ENCODE measurements at regions not wholly inside any gene's neighbourhood (a gene's known extent, or its start where the extent isn't known, plus 50 kb on each side); places are given as distances from the start of the nearest gene placed in this dataset.

DNA sequence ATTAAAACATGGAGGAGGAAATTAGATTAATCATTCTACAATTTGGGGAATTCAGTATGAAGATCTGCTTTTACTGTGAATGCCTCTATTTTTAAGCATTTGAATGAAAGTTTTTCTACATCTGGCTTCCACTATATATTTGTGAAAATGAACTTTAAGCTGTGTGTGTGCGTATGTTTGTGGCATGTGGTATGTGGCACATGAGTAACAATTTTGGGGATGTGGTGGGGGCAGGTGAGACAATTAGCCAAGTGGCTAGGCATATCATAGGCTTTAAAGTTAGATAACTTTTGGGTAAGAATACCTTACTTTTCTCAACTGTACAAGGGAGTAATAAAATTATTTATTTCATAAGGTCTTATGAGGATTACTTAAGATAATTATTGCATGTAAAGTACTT is 81.5 kb downstream of the ZNF22 start:
- Histone ChIP-seq H3K9me3 (ENCODE audit: low read depth) (no peaks in the 10 kb centered on the region), H3K4me1 (ENCODE audit: insufficient read depth) (no peaks in the 10 kb centered on the region), H3K9me2 (replicated peaks; ENCODE audit: insufficient read depth) (no peaks in the 10 kb centered on the region), H3K4me3 (no peak overlapping the region), H3K36me3 (replicated peaks; ENCODE audit: insufficient read depth, low read depth) (no peaks in the 10 kb centered on the region), H4K20me1 (ENCODE audit: insufficient read depth, poor library complexity, severe bottlenecking) (no peaks in the 10 kb centered on the region), H3K27ac (no peak overlapping the region), H2AFZ (no peak overlapping the region), H3K79me2 (no peaks in the 10 kb centered on the region), H3K27me3 (no peaks in the 10 kb centered on the region), H3K4me2 (no peak overlapping the region)
- TF ChIP-seq, protein P1, sequence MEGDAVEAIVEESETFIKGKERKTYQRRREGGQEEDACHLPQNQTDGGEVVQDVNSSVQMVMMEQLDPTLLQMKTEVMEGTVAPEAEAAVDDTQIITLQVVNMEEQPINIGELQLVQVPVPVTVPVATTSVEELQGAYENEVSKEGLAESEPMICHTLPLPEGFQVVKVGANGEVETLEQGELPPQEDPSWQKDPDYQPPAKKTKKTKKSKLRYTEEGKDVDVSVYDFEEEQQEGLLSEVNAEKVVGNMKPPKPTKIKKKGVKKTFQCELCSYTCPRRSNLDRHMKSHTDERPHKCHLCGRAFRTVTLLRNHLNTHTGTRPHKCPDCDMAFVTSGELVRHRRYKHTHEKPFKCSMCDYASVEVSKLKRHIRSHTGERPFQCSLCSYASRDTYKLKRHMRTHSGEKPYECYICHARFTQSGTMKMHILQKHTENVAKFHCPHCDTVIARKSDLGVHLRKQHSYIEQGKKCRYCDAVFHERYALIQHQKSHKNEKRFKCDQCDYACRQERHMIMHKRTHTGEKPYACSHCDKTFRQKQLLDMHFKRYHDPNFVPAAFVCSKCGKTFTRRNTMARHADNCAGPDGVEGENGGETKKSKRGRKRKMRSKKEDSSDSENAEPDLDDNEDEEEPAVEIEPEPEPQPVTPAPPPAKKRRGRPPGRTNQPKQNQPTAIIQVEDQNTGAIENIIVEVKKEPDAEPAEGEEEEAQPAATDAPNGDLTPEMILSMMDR (IDR thresholded peaks at IDR 0.05; ENCODE audit: poor library complexity) = no peak
- no peak for TF ChIP-seq EZH2phosphoT487 (IDR thresholded peaks at IDR 0.05; ENCODE audit: low read depth, severe bottlenecking, unreplicated experiment)
- TF ChIP-seq EZH2 (IDR thresholded peaks at IDR 0.05; ENCODE audit: borderline replicate concordance) = no peak
- 84% methylated on average over 1 of the region's 1 CpG for WGBS (ENCODE audit: low lambda C conversion rate, missing lambda C conversion rate)
- no peak for DNase-seq (ENCODE audit: low spot score)

DNA sequence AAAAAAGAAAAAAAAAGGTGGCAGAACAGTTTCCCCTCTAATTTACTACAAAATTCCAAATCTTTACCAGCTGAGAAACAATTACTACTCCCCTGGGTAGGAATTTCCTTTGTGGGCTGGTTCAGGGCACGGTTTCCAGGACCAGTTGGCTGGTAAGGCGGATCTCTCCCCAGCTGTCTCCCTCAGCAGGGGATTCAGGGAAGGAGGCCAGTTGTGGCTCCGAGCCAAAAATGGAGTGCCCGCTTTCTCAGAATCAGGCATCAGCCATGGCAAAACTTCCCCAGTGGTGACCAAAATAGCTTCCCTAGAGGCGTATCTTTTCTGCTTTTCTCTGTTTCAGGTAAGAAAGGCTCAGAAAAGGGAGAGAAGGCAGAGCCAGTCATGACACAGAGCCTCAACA is 91.2 kb downstream of the ZNF22 start:
- Histone ChIP-seq H4K20me1 (ENCODE audit: insufficient read depth, poor library complexity, severe bottlenecking) (no peaks in the 10 kb centered on the region), H2AFZ (no peak overlapping the region), H3K9me3 (ENCODE audit: low read depth) (no peaks in the 10 kb centered on the region), H3K79me2 (no peaks in the 10 kb centered on the region), H3K27ac (no peak overlapping the region), H3K4me1 (ENCODE audit: insufficient read depth) (no peaks in the 10 kb centered on the region), H3K27me3 (no peaks in the 10 kb centered on the region), H3K4me3 (no peak overlapping the region), H3K4me2 (no peak overlapping the region), H3K36me3 (replicated peaks; ENCODE audit: insufficient read depth, low read depth) (no peaks in the 10 kb centered on the region), H3K9me2 (replicated peaks; ENCODE audit: insufficient read depth) (no peaks in the 10 kb centered on the region)
- DNase-seq (ENCODE audit: low spot score) = no peak
- WGBS (ENCODE audit: low lambda C conversion rate, missing lambda C conversion rate) = 82% methylated on average over 5 of the region's 5 CpGs
- TF ChIP-seq EZH2phosphoT487 (IDR thresholded peaks at IDR 0.05; ENCODE audit: low read depth, severe bottlenecking, unreplicated experiment) (no peak), EZH2 (IDR thresholded peaks at IDR 0.05; ENCODE audit: borderline replicate concordance) (no peak)
- TF ChIP-seq, protein P1 (IDR thresholded peaks at IDR 0.05; ENCODE audit: poor library complexity) = no peak

DNA sequence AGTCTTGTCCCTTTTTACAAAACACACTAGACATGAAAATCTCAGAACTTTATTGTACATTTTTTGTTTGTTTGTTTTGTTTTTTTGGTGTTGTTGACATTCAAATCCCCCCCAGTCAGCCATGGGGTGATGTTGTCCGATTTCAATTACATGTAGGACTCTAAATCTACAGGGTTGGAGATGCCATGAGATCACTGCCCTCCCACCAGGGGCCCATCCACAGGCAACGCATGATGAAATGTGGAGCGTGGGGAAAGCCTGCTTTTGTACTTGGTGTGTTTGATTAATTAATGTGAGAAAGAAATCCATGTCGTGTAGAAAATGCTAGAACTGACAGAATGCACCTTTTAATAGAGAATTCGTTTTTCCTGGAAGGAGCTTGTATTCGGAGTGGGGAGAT is 93.2 kb downstream of the ZNF22 start:
- H3K27me3 ChIP-seq = no peaks in the 10 kb centered on the region
- TF ChIP-seq EZH2phosphoT487 (IDR thresholded peaks at IDR 0.05; ENCODE audit: low read depth, severe bottlenecking, unreplicated experiment) (no peak), EZH2 (IDR thresholded peaks at IDR 0.05; ENCODE audit: borderline replicate concordance) (no peak)
- TF ChIP-seq, protein P1 (IDR thresholded peaks at IDR 0.05; ENCODE audit: poor library complexity) = no peak
- H3K4me1 ChIP-seq (ENCODE audit: insufficient read depth) = no peaks in the 10 kb centered on the region
- H3K4me3 ChIP-seq = no peak overlapping the region
- no peak overlapping the region for H3K27ac ChIP-seq
- H2AFZ ChIP-seq = no peak overlapping the region
- WGBS (ENCODE audit: low lambda C conversion rate, missing lambda C conversion rate) = 91% methylated on average over 6 of the region's 6 CpGs
- no peaks in the 10 kb centered on the region for H3K36me3 ChIP-seq (replicated peaks; ENCODE audit: insufficient read depth, low read depth)
- no peaks in the 10 kb centered on the region for H3K9me3 ChIP-seq (ENCODE audit: low read depth)
- H3K79me2 ChIP-seq = no peaks in the 10 kb centered on the region
- H3K4me2 ChIP-seq = no peak overlapping the region
- H4K20me1 ChIP-seq (ENCODE audit: insufficient read depth, poor library complexity, severe bottlenecking) = no peaks in the 10 kb centered on the region
- H3K9me2 ChIP-seq (replicated peaks; ENCODE audit: insufficient read depth) = no peaks in the 10 kb centered on the region
- DNase-seq (ENCODE audit: low spot score) = no peak

DNA sequence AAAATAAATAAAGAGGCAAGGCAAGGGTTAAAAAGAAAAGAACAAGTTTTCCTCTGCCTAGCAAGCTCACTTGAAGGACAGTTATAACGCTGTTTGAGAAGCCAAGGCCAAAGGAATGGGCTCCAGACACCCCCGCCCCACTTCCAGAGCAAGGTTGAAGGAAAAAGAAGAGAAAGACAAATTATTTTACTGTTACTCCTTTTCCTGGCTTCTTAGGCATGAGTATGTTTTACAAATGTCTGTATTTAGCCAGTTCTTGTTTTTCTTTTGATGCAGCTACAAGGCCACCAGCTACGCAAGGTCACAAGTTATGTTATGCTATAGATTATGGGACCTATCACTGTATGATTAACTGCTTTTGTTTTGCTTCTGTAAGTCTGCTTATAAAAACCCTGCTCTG is 94.6 kb downstream of the ZNF22 start:
- Histone ChIP-seq H3K9me3 (ENCODE audit: low read depth) (no peaks in the 10 kb centered on the region), H3K4me2 (no peak overlapping the region), H3K4me3 (no peak overlapping the region), H3K27ac (no peak overlapping the region), H3K36me3 (replicated peaks; ENCODE audit: insufficient read depth, low read depth) (no peaks in the 10 kb centered on the region), H3K79me2 (no peaks in the 10 kb centered on the region), H2AFZ (no peak overlapping the region), H3K9me2 (replicated peaks; ENCODE audit: insufficient read depth) (no peaks in the 10 kb centered on the region), H4K20me1 (ENCODE audit: insufficient read depth, poor library complexity, severe bottlenecking) (no peaks in the 10 kb centered on the region), H3K27me3 (no peaks in the 10 kb centered on the region), H3K4me1 (ENCODE audit: insufficient read depth) (no peaks in the 10 kb centered on the region)
- no peak for TF ChIP-seq EZH2 (IDR thresholded peaks at IDR 0.05; ENCODE audit: borderline replicate concordance)
- no peak for TF ChIP-seq EZH2phosphoT487 (IDR thresholded peaks at IDR 0.05; ENCODE audit: low read depth, severe bottlenecking, unreplicated experiment)
- TF ChIP-seq, protein P1 (IDR thresholded peaks at IDR 0.05; ENCODE audit: poor library complexity) = no peak
- WGBS (ENCODE audit: low lambda C conversion rate, missing lambda C conversion rate) = 72% methylated on average over 3 of the region's 3 CpGs
- no peak for DNase-seq (ENCODE audit: low spot score)

Measured in hepatocyte (in vitro differentiated cells).